K562 (cell line): ENCODE measurements at regions not wholly inside any gene's neighbourhood (a gene's known extent, or its start where the extent isn't known, plus 50 kb on each side); places are given as distances from the start of the nearest gene placed in this dataset.

ENCODE experiments used
- ATAC-seq: fragments of 200-7000 bp; cut with Tn5 transposase; 3 replicates; pipeline ENCODE4 v1.9.1; 2020; ENCODE audit warnings: moderate library complexity
- BruUV-seq: library from RNA; stranded (reverse); fragments of 400-500 nt; replicated peaks from 2 replicates; lab custom pipeline; 2021; lab: Mats Ljungman, UMichigan
- CTCF ChIA-PET: fragments of 300-600 bp; formaldehyde crosslinking; extraction: SDS; loops from one replicate; lab custom pipeline; 2021; ENCODE audit warnings: low intra/inter-chr PET ratio; lab: Yijun Ruan, JAX
- POLR2A ChIA-PET: fragments of 300-600, 350-650 bp; sonication (Branson Sonifier 250); formaldehyde crosslinking; extraction: SDS; loops from one replicate; lab custom pipeline; 2021; ENCODE audit warnings: antibody characterized with exemption, inconsistent platforms; lab: Yijun Ruan, JAX
- DNase-seq, 4 experiments: peaks; one replicate each; pipeline versions ENCODE4 v3.0.0 to v3.0.0-alpha.2; 2011 to 2018; ENCODE audit warnings: low spot score in 3 of 4, mixed read lengths in 3 of 4; ENCODE audit errors: extremely low read depth in 1 of 4
- FAIRE-seq: peaks from 2 replicates; lab custom pipeline; 2011; peaks lifted over from hg19 to GRCh38; lab: Jason Lieb, UNC
- H2AFZ ChIP-seq: 2 replicates; pipeline ENCODE4 v1.6.0; 2011; ENCODE audit warnings: low read depth, low read length, control low read depth, inconsistent platforms
- H3K27ac ChIP-seq: fragments of 200-600 bp; 3 replicates; pipeline ENCODE4 v1.8.0; 2011; ENCODE audit warnings: low read depth, mild to moderate bottlenecking, control low read depth, inconsistent platforms, low read length, moderate library complexity, mixed read lengths; ENCODE audit errors: extremely low read depth
- H3K27me3 ChIP-seq, 2 experiments: fragments of 300-600 bp in 1 of 2; 2 replicates in 1 of 2; 3 replicates in 1 of 2; pipeline versions ENCODE4 v1.6.0 to v1.8.0; 2011; ENCODE audit warnings: inconsistent platforms in 2 of 2, low read length in 2 of 2, mild to moderate bottlenecking in 1 of 2, mixed read lengths in 1 of 2, moderate library complexity in 1 of 2; ENCODE audit not compliant: control insufficient read depth in 2 of 2, insufficient read depth in 2 of 2
- H3K36me3 ChIP-seq: fragments of 300-600 bp; 3 replicates; pipeline ENCODE4 v1.8.0; 2011; ENCODE audit warnings: mild to moderate bottlenecking, low read length, inconsistent platforms; ENCODE audit not compliant: control insufficient read depth, insufficient read depth
- H3K4me1 ChIP-seq, 2 experiments: fragments of 200-600 bp in 1 of 2; replicated peaks in 1 of 2; 2 replicates in 1 of 2; 3 replicates in 1 of 2; pipeline versions ENCODE4 v1.5.1 to v1.8.0; 2011; ENCODE audit warnings: inconsistent platforms in 2 of 2, low read length in 2 of 2, mild to moderate bottlenecking in 1 of 2, mixed read lengths in 1 of 2, moderate library complexity in 1 of 2; ENCODE audit not compliant: control insufficient read depth in 2 of 2, insufficient read depth in 2 of 2
- H3K4me2 ChIP-seq: 2 replicates; pipeline ENCODE4 v1.6.1; 2011; ENCODE audit warnings: low read length, control low read depth, inconsistent platforms, mixed read lengths; ENCODE audit not compliant: insufficient read depth
- H3K4me3 ChIP-seq: fragments of 200-600 bp; sonication (generic), shearing (Covaris generic); 2 replicates; pipeline ENCODE4 v1.5.1; 2016; ENCODE audit warnings: control low read depth, inconsistent platforms
- H3K79me2 ChIP-seq: fragments of 200-600 bp; 3 replicates; pipeline ENCODE4 v1.8.0; 2011; ENCODE audit warnings: low read length, inconsistent platforms; ENCODE audit not compliant: control insufficient read depth, insufficient read depth
- H3K9ac ChIP-seq, 2 experiments: 2 replicates each; pipeline versions ENCODE4 v1.6.0 to v1.6.1; 2011; ENCODE audit warnings: low read depth in 2 of 2, low read length in 2 of 2, control low read depth in 1 of 2, inconsistent platforms in 1 of 2, mild to moderate bottlenecking in 1 of 2, mixed read lengths in 1 of 2; ENCODE audit not compliant: insufficient read depth in 1 of 2
- H3K9me1 ChIP-seq: one replicate; pipeline ENCODE4 v1.6.0; 2011; ENCODE audit warnings: inconsistent platforms, mild to moderate bottlenecking, low read length, moderate library complexity; ENCODE audit not compliant: control insufficient read depth, insufficient read depth
- H3K9me3 ChIP-seq: replicated peaks from 2 replicates; pipeline ENCODE4 v1.5.1; 2011; ENCODE audit warnings: low read depth, low read length, inconsistent platforms; ENCODE audit not compliant: control insufficient read depth, insufficient read depth
- H4K20me1 ChIP-seq: replicated peaks from 2 replicates; pipeline ENCODE4 v1.6.1; 2011; ENCODE audit warnings: low read length, inconsistent platforms, mixed read lengths; ENCODE audit not compliant: control insufficient read depth, insufficient read depth
- NR4A1 ChIP-seq, 2 experiments: fragments of 250-450 bp in 1 of 2; fragments of 450-650 bp in 1 of 2; sonication (Bioruptor Pico) in 1 of 2; IDR thresholded peaks; 2 replicates each; pipeline versions ENCODE4 v1.4.0 to v1.6.1; 2016 to 2020; ENCODE audit warnings: mild to moderate bottlenecking in 2 of 2, missing compliant biosample characterization in 1 of 2, missing genetic modification characterization in 1 of 2, moderate library complexity in 1 of 2
- ZNF699 ChIP-seq: fragments of 250-450 bp; sonication (Bioruptor Pico); IDR thresholded peaks from 2 replicates; pipeline ENCODE4 v1.8.0; 2021; ENCODE audit warnings: mild to moderate bottlenecking, moderate library complexity; ENCODE audit not compliant: insufficient replicate concordance
- WGBS: fragments of 100-300 bp; shearing (Covaris generic); methylation state at CpG from one replicate; pipeline ENCODE4 v1.1.6; 2016; ENCODE audit warnings: low coverage, mixed read lengths; ENCODE audit not compliant: insufficient coverage; ENCODE audit errors: missing lambda C conversion rate; 5-methylcytosine and 5-hydroxymethylcytosine counted together
- in situ Hi-C: fragments of 300-500 bp; cut with MboI; formaldehyde crosslinking; loops from 4 replicates; pipeline ENCODE4 v1.15.0; 2018; ENCODE audit warnings: inconsistent platforms, mixed read lengths
- intact Hi-C: fragments of 100-400 bp; cut with micrococcal nuclease; formaldehyde crosslinking; loops from 2 replicates; pipeline ENCODE4 v1.14.2; 2022
- TF ChIP-seq, protein P1 (sequence below): fragments of 150-350 bp; IDR thresholded peaks from 2 replicates; pipeline ENCODE4 v1.6.1; 2014; ENCODE audit warnings: low read depth, mild to moderate bottlenecking, low read length, borderline replicate concordance

DNA sequence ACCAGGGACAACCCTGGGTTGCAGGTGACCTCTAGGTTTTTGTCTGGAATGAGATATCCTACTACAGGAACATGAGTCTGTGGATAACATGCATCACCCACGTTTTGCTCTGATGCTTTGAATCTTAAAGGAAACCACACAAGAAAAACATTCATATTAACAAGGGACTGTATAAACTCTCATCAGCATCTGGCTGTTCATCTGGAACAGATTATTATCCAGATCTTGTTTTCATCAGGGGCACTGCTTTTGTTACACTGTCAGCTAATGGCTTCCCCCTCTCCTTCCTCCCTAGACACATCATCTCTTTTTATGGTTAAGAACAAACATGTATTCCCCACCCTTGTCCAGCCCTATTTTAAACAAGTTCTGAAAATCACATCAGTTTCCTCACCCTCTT, 1095.7 kb downstream of the AACS start:
- no peak for DNase-seq
- Histone ChIP-seq H3K4me3 (no peak overlapping the region), H3K9ac (no peak overlapping the region), H3K4me2 (no peak overlapping the region), H3K9me1 (no peaks in the 10 kb centered on the region), H3K36me3 (no peaks in the 10 kb centered on the region), H3K4me1 (no peaks in the 10 kb centered on the region), H3K27me3 (no peaks in the 10 kb centered on the region), H2AFZ (no peak overlapping the region), H3K9me3 (0 out of 2 replicates have a peak, but pooled peaks cover 2% of the 10 kb centered on the region), H3K27ac (no peak overlapping the region), H3K79me2 (no peaks in the 10 kb centered on the region), H4K20me1 (no peaks in the 10 kb centered on the region)
- ChIA-PET CTCF (no interaction called here), POLR2A (no interaction called here)
- TF ChIP-seq ZNF699 (CRISPR knock-in tag) (no peak), NR4A1 (CRISPR knock-in tag; IDR thresholded peaks at IDR 0.05) (no peak), NR4A1 (tag; IDR thresholded peaks at IDR 0.05) (no peak)
- TF ChIP-seq, protein P1, sequence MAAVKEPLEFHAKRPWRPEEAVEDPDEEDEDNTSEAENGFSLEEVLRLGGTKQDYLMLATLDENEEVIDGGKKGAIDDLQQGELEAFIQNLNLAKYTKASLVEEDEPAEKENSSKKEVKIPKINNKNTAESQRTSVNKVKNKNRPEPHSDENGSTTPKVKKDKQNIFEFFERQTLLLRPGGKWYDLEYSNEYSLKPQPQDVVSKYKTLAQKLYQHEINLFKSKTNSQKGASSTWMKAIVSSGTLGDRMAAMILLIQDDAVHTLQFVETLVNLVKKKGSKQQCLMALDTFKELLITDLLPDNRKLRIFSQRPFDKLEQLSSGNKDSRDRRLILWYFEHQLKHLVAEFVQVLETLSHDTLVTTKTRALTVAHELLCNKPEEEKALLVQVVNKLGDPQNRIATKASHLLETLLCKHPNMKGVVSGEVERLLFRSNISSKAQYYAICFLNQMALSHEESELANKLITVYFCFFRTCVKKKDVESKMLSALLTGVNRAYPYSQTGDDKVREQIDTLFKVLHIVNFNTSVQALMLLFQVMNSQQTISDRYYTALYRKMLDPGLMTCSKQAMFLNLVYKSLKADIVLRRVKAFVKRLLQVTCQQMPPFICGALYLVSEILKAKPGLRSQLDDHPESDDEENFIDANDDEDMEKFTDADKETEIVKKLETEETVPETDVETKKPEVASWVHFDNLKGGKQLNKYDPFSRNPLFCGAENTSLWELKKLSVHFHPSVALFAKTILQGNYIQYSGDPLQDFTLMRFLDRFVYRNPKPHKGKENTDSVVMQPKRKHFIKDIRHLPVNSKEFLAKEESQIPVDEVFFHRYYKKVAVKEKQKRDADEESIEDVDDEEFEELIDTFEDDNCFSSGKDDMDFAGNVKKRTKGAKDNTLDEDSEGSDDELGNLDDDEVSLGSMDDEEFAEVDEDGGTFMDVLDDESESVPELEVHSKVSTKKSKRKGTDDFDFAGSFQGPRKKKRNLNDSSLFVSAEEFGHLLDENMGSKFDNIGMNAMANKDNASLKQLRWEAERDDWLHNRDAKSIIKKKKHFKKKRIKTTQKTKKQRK = no peak
- no peak for ATAC-seq
- no TSS peak for BruUV-seq
- in situ Hi-C loops (no loop called here), intact Hi-C loops (no loop called here)
- WGBS = 0% methylated on average over 1 of the region's 1 CpG
- no peak for FAIRE-seq
